ENCODE measurements at regions not wholly inside any gene's neighbourhood (a gene's known extent, or its start where the extent isn't known, plus 50 kb on each side); places are given as distances from the start of the nearest gene placed in this dataset.

DNA sequence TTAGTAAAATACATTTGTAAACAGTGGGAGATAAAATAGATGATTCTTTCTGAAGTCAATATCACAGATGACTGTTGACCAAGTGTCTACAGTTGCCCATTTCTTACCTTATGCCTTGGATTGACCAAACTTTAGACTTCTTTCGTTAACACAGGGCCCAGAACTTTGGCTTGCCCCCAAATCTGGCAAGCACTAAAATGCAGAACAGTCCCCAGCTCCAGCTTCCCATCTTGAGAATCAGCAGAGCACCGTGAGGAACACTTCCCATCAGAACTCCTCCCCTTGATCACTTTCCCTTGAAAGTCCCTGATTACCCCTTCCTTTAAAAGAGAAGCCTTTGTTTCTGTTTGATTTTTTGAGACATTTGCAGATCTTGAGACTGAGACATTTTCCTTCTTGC, 1039.9 kb downstream of the TLE1 start:
- TF ChIP-seq, protein P1, sequence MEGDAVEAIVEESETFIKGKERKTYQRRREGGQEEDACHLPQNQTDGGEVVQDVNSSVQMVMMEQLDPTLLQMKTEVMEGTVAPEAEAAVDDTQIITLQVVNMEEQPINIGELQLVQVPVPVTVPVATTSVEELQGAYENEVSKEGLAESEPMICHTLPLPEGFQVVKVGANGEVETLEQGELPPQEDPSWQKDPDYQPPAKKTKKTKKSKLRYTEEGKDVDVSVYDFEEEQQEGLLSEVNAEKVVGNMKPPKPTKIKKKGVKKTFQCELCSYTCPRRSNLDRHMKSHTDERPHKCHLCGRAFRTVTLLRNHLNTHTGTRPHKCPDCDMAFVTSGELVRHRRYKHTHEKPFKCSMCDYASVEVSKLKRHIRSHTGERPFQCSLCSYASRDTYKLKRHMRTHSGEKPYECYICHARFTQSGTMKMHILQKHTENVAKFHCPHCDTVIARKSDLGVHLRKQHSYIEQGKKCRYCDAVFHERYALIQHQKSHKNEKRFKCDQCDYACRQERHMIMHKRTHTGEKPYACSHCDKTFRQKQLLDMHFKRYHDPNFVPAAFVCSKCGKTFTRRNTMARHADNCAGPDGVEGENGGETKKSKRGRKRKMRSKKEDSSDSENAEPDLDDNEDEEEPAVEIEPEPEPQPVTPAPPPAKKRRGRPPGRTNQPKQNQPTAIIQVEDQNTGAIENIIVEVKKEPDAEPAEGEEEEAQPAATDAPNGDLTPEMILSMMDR (IDR thresholded peaks at IDR 0.05; ENCODE audit: low read depth, low read length) = no peak
- no peak for TF ChIP-seq POLR2A (IDR thresholded peaks at IDR 0.05; ENCODE audit: extremely low read depth, insufficient read length)
- no peak for TF ChIP-seq MYC (IDR thresholded peaks at IDR 0.05; ENCODE audit: low read depth, low read length)
- TF ChIP-seq, protein P2, sequence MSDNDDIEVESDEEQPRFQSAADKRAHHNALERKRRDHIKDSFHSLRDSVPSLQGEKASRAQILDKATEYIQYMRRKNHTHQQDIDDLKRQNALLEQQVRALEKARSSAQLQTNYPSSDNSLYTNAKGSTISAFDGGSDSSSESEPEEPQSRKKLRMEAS (IDR thresholded peaks at IDR 0.05; ENCODE audit: low read depth, low read length) = no peak
- no peak overlapping the region for H3K4me3 ChIP-seq (ENCODE audit: low read depth, low read length)
- DNase-seq (ENCODE audit: low read depth) = no peak

DNA sequence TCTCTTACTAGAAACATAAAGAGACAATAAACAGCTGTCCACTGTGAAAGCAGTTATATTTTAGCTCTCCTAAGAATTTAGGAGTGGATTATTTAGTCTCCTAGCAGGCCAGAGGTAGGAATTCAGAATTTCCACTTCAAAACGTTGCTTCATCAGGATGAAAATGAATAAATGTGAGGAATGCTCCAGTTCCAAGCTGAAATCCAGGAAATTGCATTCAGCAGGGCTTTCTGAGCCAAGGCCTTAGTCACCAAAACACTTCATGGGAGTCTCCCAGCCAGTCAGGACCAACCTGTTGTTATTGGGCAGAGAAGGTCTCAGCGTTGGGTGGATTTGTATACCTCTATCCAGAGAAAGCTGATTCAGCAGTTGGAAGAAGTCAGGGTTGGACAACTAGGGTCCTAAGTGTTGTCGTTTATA, 1040.3 kb downstream of the TLE1 start:
- TF ChIP-seq, protein P1 (IDR thresholded peaks at IDR 0.05; ENCODE audit: low read depth, low read length) = no peak
- TF ChIP-seq, protein P2 (IDR thresholded peaks at IDR 0.05; ENCODE audit: low read depth, low read length) = no peak
- no peak for TF ChIP-seq MYC (IDR thresholded peaks at IDR 0.05; ENCODE audit: low read depth, low read length)
- no peak for TF ChIP-seq POLR2A (IDR thresholded peaks at IDR 0.05; ENCODE audit: extremely low read depth, insufficient read length)
- no peak for DNase-seq (ENCODE audit: low read depth)
- no peak overlapping the region for H3K4me3 ChIP-seq (ENCODE audit: low read depth, low read length)

DNA sequence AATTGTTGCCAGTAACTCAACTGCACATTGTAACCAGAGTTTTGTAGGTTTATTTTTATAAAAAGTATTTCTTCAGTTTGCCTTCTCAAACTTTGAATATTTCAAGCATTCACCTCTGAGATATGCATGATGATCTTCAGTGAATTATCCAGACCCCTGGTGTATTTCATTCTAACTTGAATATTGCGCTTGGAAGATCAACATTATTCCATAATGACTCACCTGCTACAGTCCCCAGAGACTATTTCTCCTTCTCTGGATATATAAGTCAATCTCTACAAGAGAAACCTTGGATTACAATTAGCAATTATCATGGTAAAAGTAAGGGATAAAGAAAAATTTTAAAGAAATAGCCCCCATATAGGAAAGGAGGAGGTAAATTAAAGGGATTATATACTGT, 1041.0 kb downstream of the TLE1 start:
- DNase-seq (ENCODE audit: low read depth) = no peak
- TF ChIP-seq, protein P2 (IDR thresholded peaks at IDR 0.05; ENCODE audit: low read depth, low read length) = no peak
- TF ChIP-seq POLR2A (IDR thresholded peaks at IDR 0.05; ENCODE audit: extremely low read depth, insufficient read length) (no peak), MYC (IDR thresholded peaks at IDR 0.05; ENCODE audit: low read depth, low read length) (no peak)
- TF ChIP-seq, protein P1 (IDR thresholded peaks at IDR 0.05; ENCODE audit: low read depth, low read length) = no peak
- H3K4me3 ChIP-seq (ENCODE audit: low read depth, low read length) = no peak overlapping the region

DNA sequence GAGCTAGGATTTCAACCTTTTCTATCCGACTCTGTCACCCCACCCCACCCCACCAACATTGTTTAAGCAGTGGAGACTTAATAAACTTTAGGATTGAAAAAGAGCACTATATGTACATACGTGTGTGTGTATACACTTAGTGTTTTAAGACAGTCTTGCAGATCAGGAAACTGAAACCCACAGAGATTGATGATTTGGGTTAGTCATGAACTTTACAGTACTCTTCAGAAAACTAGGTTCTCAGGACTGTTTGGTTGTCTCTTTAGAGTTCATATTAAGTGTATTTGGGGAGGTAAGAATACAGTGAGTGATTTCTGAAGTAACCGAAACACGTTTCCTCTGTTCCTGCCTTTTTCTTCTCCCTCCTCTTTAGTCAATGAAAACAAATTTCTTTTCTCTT, 1043.1 kb downstream of the TLE1 start:
- TF ChIP-seq, protein P2 (IDR thresholded peaks at IDR 0.05; ENCODE audit: low read depth, low read length) = no peak
- TF ChIP-seq MYC (IDR thresholded peaks at IDR 0.05; ENCODE audit: low read depth, low read length) = no peak
- TF ChIP-seq, protein P1 (IDR thresholded peaks at IDR 0.05; ENCODE audit: low read depth, low read length) = no peak
- no peak for TF ChIP-seq POLR2A (IDR thresholded peaks at IDR 0.05; ENCODE audit: extremely low read depth, insufficient read length)
- H3K4me3 ChIP-seq (ENCODE audit: low read depth, low read length) = no peak overlapping the region
- no peak for DNase-seq (ENCODE audit: low read depth)

DNA sequence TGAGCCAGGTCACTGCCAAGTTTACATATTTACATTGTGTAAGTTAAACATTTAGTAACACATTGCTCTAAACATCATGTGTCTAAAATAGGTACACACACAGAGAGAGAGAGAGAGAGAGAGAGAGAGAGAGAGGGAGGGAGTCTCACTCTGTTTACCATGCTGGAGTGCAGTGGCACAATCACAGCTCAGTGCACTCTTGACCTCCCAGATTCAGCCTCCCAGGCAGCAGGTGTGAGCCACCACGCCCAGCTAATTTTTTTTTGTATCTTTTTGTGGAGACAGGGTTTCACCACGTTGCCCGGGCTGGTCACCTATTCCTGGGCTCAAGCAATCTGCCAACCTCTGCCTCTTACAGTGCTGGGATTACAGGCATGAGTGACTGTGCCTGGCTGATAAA, 1045.3 kb downstream of the TLE1 start:
- no peak overlapping the region for H3K4me3 ChIP-seq (ENCODE audit: low read depth, low read length)
- TF ChIP-seq, protein P2 (IDR thresholded peaks at IDR 0.05; ENCODE audit: low read depth, low read length) = no peak
- TF ChIP-seq POLR2A (IDR thresholded peaks at IDR 0.05; ENCODE audit: extremely low read depth, insufficient read length) (no peak), MYC (IDR thresholded peaks at IDR 0.05; ENCODE audit: low read depth, low read length) (no peak)
- TF ChIP-seq, protein P1 (IDR thresholded peaks at IDR 0.05; ENCODE audit: low read depth, low read length) = no peak
- no peak for DNase-seq (ENCODE audit: low read depth)

DNA sequence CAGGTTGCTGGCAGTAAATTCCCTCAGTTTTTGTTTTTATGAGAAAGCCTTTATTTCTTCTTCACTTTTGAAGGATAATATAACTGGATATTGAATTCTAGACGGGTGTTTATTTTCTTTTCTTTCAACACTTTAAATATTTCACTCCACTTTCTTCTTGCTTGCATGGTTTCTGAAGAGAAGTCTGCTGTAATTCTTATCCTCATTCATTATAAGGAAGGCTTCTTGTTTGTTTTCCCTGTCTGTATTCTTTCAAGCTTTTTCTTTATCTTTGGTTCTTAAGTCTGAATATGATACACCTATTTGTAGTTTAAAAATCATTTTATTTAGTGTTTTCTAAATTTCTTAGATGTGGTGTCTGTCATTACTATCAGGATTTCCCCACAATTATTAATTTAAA, 1054.3 kb downstream of the TLE1 start:
- TF ChIP-seq MYC (IDR thresholded peaks at IDR 0.05; ENCODE audit: low read depth, low read length) (no peak), POLR2A (IDR thresholded peaks at IDR 0.05; ENCODE audit: extremely low read depth, insufficient read length) (no peak)
- TF ChIP-seq, protein P1 (IDR thresholded peaks at IDR 0.05; ENCODE audit: low read depth, low read length) = no peak
- TF ChIP-seq, protein P2 (IDR thresholded peaks at IDR 0.05; ENCODE audit: low read depth, low read length) = no peak
- no peak for DNase-seq (ENCODE audit: low read depth)

More for the DNA sequence above, 1054.3 kb downstream of the TLE1 start:
- H3K4me3 ChIP-seq (ENCODE audit: low read depth, low read length) = no peak overlapping the region
